ENCODE measurements at regions not wholly inside any gene's neighbourhood (a gene's known extent, or its start where the extent isn't known, plus 50 kb on each side); places are given as distances from the start of the nearest gene placed in this dataset.

DNA sequence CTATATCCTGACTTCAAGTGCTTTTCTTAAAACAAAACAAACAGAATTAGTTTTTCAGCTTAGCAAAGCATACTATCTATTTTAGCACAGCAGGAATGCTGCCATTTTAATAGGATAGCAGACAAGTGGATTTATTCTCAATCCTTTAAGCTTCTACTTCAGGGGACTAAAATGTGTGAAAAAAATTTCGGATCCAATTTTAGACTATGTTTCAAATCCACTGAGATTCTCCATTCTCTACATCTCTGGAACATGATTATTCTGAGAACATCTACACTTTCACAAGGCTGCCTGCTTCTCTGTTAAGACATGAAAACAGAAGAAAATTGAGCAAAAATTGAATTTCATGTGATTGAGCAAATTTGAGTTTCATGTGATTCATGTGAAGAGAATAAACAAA lies 1321.3 kb downstream of the HACE1 start:
- TF ChIP-seq NR3C1 (CRISPR knock-in tag; conservative IDR thresholded peaks at IDR 0.05; ENCODE audit: low read depth) (no peak), NFATC4 (CRISPR knock-in tag; IDR thresholded peaks at IDR 0.05) (no peak)
- TF ChIP-seq, protein P1, sequence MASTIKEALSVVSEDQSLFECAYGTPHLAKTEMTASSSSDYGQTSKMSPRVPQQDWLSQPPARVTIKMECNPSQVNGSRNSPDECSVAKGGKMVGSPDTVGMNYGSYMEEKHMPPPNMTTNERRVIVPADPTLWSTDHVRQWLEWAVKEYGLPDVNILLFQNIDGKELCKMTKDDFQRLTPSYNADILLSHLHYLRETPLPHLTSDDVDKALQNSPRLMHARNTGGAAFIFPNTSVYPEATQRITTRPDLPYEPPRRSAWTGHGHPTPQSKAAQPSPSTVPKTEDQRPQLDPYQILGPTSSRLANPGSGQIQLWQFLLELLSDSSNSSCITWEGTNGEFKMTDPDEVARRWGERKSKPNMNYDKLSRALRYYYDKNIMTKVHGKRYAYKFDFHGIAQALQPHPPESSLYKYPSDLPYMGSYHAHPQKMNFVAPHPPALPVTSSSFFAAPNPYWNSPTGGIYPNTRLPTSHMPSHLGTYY (CRISPR knock-in tag; IDR thresholded peaks at IDR 0.05) = no peak
- no peak for ATAC-seq
- POLR2A ChIA-PET = no interaction called here
- Mint-ChIP-seq H3K27me3 (ENCODE audit: low read depth) (peaks cover 13% of the 10 kb centered on the region), H3K4me3 (no peak overlapping the region), H3K9me3 (no peaks in the 10 kb centered on the region), H3K27ac (no peak overlapping the region), H3K4me1 (peaks cover 30% of the 10 kb centered on the region), H3K36me3 (no peaks in the 10 kb centered on the region)
- CTCF ChIA-PET = no interaction called here
- DNase-seq (ENCODE audit: low spot score) = no peak

DNA sequence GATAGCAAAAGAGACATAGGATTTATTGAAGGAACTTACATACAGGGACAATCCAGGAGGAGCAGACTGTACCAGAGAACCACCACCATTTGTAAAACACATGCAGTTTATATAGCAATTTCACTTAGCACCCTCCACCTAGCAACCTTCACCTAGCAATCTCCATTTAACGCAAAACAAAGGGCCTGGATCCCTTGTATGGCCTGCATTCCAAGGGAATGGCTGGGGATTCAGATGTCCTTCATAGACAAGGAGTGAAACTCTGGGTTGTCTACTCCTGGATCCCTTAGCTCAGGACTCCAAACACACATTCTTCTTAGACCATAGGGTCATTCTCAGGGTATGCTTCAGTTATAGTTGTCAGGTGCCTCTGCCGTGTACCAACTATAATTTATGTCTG lies 1324.9 kb downstream of the HACE1 start:
- CTCF ChIA-PET = no interaction called here
- no peak overlapping the region for H3K4me3 Mint-ChIP-seq
- no peak overlapping the region for H3K27ac Mint-ChIP-seq
- no peaks in the 10 kb centered on the region for H3K36me3 Mint-ChIP-seq
- H3K4me1 Mint-ChIP-seq = peaks cover 35% of the 10 kb centered on the region
- ATAC-seq = peak; percentile 58
- POLR2A ChIA-PET = no interaction called here
- TF ChIP-seq, protein P2, sequence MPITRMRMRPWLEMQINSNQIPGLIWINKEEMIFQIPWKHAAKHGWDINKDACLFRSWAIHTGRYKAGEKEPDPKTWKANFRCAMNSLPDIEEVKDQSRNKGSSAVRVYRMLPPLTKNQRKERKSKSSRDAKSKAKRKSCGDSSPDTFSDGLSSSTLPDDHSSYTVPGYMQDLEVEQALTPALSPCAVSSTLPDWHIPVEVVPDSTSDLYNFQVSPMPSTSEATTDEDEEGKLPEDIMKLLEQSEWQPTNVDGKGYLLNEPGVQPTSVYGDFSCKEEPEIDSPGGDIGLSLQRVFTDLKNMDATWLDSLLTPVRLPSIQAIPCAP (CRISPR knock-in tag; IDR thresholded peaks at IDR 0.05) = no peak
- no peak for TF ChIP-seq GRHL2 (CRISPR knock-in tag; IDR thresholded peaks at IDR 0.05; ENCODE audit: insufficient replicate concordance, severe bottlenecking)
- no peak for TF ChIP-seq ZBTB21 (CRISPR knock-in tag; IDR thresholded peaks at IDR 0.05; ENCODE audit: borderline replicate concordance)
- TF ChIP-seq, protein P3, sequence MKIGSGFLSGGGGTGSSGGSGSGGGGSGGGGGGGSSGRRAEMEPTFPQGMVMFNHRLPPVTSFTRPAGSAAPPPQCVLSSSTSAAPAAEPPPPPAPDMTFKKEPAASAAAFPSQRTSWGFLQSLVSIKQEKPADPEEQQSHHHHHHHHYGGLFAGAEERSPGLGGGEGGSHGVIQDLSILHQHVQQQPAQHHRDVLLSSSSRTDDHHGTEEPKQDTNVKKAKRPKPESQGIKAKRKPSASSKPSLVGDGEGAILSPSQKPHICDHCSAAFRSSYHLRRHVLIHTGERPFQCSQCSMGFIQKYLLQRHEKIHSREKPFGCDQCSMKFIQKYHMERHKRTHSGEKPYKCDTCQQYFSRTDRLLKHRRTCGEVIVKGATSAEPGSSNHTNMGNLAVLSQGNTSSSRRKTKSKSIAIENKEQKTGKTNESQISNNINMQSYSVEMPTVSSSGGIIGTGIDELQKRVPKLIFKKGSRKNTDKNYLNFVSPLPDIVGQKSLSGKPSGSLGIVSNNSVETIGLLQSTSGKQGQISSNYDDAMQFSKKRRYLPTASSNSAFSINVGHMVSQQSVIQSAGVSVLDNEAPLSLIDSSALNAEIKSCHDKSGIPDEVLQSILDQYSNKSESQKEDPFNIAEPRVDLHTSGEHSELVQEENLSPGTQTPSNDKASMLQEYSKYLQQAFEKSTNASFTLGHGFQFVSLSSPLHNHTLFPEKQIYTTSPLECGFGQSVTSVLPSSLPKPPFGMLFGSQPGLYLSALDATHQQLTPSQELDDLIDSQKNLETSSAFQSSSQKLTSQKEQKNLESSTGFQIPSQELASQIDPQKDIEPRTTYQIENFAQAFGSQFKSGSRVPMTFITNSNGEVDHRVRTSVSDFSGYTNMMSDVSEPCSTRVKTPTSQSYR (CRISPR knock-in tag; IDR thresholded peaks at IDR 0.05) = no peak
- TF ChIP-seq, protein P4, sequence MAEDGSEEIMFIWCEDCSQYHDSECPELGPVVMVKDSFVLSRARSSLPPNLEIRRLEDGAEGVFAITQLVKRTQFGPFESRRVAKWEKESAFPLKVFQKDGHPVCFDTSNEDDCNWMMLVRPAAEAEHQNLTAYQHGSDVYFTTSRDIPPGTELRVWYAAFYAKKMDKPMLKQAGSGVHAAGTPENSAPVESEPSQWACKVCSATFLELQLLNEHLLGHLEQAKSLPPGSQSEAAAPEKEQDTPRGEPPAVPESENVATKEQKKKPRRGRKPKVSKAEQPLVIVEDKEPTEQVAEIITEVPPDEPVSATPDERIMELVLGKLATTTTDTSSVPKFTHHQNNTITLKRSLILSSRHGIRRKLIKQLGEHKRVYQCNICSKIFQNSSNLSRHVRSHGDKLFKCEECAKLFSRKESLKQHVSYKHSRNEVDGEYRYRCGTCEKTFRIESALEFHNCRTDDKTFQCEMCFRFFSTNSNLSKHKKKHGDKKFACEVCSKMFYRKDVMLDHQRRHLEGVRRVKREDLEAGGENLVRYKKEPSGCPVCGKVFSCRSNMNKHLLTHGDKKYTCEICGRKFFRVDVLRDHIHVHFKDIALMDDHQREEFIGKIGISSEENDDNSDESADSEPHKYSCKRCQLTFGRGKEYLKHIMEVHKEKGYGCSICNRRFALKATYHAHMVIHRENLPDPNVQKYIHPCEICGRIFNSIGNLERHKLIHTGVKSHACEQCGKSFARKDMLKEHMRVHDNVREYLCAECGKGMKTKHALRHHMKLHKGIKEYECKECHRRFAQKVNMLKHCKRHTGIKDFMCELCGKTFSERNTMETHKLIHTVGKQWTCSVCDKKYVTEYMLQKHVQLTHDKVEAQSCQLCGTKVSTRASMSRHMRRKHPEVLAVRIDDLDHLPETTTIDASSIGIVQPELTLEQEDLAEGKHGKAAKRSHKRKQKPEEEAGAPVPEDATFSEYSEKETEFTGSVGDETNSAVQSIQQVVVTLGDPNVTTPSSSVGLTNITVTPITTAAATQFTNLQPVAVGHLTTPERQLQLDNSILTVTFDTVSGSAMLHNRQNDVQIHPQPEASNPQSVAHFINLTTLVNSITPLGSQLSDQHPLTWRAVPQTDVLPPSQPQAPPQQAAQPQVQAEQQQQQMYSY (CRISPR knock-in tag; IDR thresholded peaks at IDR 0.05) = no peak
- TF ChIP-seq ZNF121 (CRISPR knock-in tag; IDR thresholded peaks at IDR 0.05) = no peak
- TF ChIP-seq, protein P5, sequence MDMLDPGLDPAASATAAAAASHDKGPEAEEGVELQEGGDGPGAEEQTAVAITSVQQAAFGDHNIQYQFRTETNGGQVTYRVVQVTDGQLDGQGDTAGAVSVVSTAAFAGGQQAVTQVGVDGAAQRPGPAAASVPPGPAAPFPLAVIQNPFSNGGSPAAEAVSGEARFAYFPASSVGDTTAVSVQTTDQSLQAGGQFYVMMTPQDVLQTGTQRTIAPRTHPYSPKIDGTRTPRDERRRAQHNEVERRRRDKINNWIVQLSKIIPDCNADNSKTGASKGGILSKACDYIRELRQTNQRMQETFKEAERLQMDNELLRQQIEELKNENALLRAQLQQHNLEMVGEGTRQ (CRISPR knock-in tag; IDR thresholded peaks at IDR 0.05) = no peak
- no peak for TF ChIP-seq FOXJ3 (CRISPR knock-in tag; IDR thresholded peaks at IDR 0.05; ENCODE audit: borderline replicate concordance)
- no peak for TF ChIP-seq JAZF1 (CRISPR knock-in tag; IDR thresholded peaks at IDR 0.05)
- TF ChIP-seq ZNF416 (CRISPR knock-in tag; IDR thresholded peaks at IDR 0.05) = no peak
- TF ChIP-seq SMAD3 (CRISPR knock-in tag; IDR thresholded peaks at IDR 0.05; ENCODE audit: borderline replicate concordance) = no peak
- TF ChIP-seq ZNF317 (CRISPR knock-in tag; IDR thresholded peaks at IDR 0.05; ENCODE audit: borderline replicate concordance, low read depth) = no peak
- TF ChIP-seq, protein P6, sequence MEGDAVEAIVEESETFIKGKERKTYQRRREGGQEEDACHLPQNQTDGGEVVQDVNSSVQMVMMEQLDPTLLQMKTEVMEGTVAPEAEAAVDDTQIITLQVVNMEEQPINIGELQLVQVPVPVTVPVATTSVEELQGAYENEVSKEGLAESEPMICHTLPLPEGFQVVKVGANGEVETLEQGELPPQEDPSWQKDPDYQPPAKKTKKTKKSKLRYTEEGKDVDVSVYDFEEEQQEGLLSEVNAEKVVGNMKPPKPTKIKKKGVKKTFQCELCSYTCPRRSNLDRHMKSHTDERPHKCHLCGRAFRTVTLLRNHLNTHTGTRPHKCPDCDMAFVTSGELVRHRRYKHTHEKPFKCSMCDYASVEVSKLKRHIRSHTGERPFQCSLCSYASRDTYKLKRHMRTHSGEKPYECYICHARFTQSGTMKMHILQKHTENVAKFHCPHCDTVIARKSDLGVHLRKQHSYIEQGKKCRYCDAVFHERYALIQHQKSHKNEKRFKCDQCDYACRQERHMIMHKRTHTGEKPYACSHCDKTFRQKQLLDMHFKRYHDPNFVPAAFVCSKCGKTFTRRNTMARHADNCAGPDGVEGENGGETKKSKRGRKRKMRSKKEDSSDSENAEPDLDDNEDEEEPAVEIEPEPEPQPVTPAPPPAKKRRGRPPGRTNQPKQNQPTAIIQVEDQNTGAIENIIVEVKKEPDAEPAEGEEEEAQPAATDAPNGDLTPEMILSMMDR (IDR thresholded peaks at IDR 0.05) = no peak
- no peak for TF ChIP-seq FOXP1 (CRISPR knock-in tag; IDR thresholded peaks at IDR 0.05; ENCODE audit: borderline replicate concordance)
- no peaks in the 10 kb centered on the region for H3K9me3 Mint-ChIP-seq
- DNase-seq (ENCODE audit: low spot score) = no peak
- peaks cover 27% of the 10 kb centered on the region for H3K27me3 Mint-ChIP-seq (ENCODE audit: low read depth)

Data from WTC11 (cell line).